Endothelial cell of umbilical vein (primary cell): ENCODE measurements at regions not wholly inside any gene's neighbourhood (a gene's known extent, or its start where the extent isn't known, plus 50 kb on each side); places are given as distances from the start of the nearest gene placed in this dataset.

Experiments used
- BruUV-seq: library from RNA; stranded (reverse); fragments of 400-500 nt; replicated peaks from 2 replicates; lab custom pipeline; 2021; lab: Mats Ljungman, UMichigan
- CTCF ChIA-PET: fragments of 300-600, 350-600 bp; sonication (Branson Sonifier 250); formaldehyde crosslinking; loops from one replicate; lab custom pipeline; 2021; ENCODE audit warnings: antibody characterized with exemption, inconsistent platforms; lab: Charles Lee
- POLR2A ChIA-PET: fragments of 300-600, 350-600 bp; sonication (Branson Sonifier 250); formaldehyde crosslinking; loops from one replicate; lab custom pipeline; 2021; ENCODE audit warnings: antibody characterized with exemption, inconsistent platforms; lab: Charles Lee
- DNase-seq: peaks from one replicate; pipeline ENCODE4 v3.0.0-alpha.2; 2011; ENCODE audit warnings: low read depth, low spot score
- FAIRE-seq: peaks from 2 replicates; lab custom pipeline; 2011; peaks lifted over from hg19 to GRCh38; lab: Jason Lieb, UNC
- H2AFZ ChIP-seq: 2 replicates; pipeline ENCODE4 v1.6.0; 2012; ENCODE audit warnings: low read depth, low read length, control low read depth, inconsistent platforms
- H3K27ac ChIP-seq: 2 replicates; pipeline ENCODE4 v1.5.1; 2011; ENCODE audit warnings: low read depth, mild to moderate bottlenecking, control low read depth, low read length, moderate library complexity; ENCODE audit not compliant: insufficient read depth
- H3K27me3 ChIP-seq, 2 experiments: 2 replicates each; pipeline versions ENCODE4 v1.6.0 to v1.6.1; 2011; ENCODE audit warnings: low read length in 2 of 2, mixed read lengths in 1 of 2; ENCODE audit not compliant: control insufficient read depth in 2 of 2, insufficient read depth in 2 of 2
- H3K36me3 ChIP-seq, 2 experiments: 2 replicates in 1 of 2; 3 replicates in 1 of 2; pipeline ENCODE4 v1.5.1; 2011; ENCODE audit warnings: low read length in 2 of 2, mild to moderate bottlenecking in 1 of 2, moderate library complexity in 1 of 2; ENCODE audit not compliant: control insufficient read depth in 2 of 2, insufficient read depth in 2 of 2; ENCODE audit errors: extremely low read depth in 1 of 2
- H3K4me1 ChIP-seq: 3 replicates; pipeline ENCODE4 v1.5.1; 2011; ENCODE audit warnings: mild to moderate bottlenecking, low read length; ENCODE audit not compliant: control insufficient read depth, insufficient read depth; ENCODE audit errors: extremely low read depth
- H3K4me2 ChIP-seq: 2 replicates; pipeline ENCODE4 v1.6.1; 2011; ENCODE audit warnings: low read length, control low read depth, mixed read lengths; ENCODE audit not compliant: insufficient read depth
- H3K4me3 ChIP-seq, 3 experiments: fragments of 200-600 bp in 1 of 3; sonication (generic), shearing (Covaris generic) in 1 of 3; replicated peaks in 1 of 3; 2 replicates each; pipeline ENCODE4 v1.5.1; 2011 to 2016; ENCODE audit warnings: control low read depth in 3 of 3, low read length in 3 of 3, mild to moderate bottlenecking in 2 of 3, inconsistent platforms in 1 of 3, low read depth in 1 of 3, moderate library complexity in 1 of 3; ENCODE audit not compliant: insufficient read depth in 1 of 3
- H3K79me2 ChIP-seq: 2 replicates; pipeline ENCODE4 v1.6.0; 2012; ENCODE audit warnings: low read length, inconsistent platforms; ENCODE audit not compliant: control insufficient read depth, insufficient read depth
- H3K9ac ChIP-seq: replicated peaks from 2 replicates; pipeline ENCODE3; 2011; ENCODE audit warnings: low read length, control low read depth; ENCODE audit not compliant: insufficient read depth; ENCODE audit errors: extremely low read depth
- H3K9me1 ChIP-seq: replicated peaks from 3 replicates; pipeline ENCODE4 v1.6.0; 2011; ENCODE audit warnings: mild to moderate bottlenecking, low read length; ENCODE audit not compliant: control insufficient read depth, insufficient read depth; ENCODE audit errors: extremely low read depth
- H3K9me3 ChIP-seq: replicated peaks from 2 replicates; pipeline ENCODE4 v1.5.1; 2012; ENCODE audit warnings: low read length, inconsistent platforms; ENCODE audit not compliant: control insufficient read depth, insufficient read depth
- H4K20me1 ChIP-seq: replicated peaks from 2 replicates; pipeline ENCODE3; 2011; ENCODE audit warnings: mild to moderate bottlenecking, low read length; ENCODE audit not compliant: control insufficient read depth, insufficient read depth; ENCODE audit errors: extremely low read depth
- CTCF ChIP-seq, 2 donors: IDR thresholded peaks; 1 replicate in 1 of 2; 2 replicates in 1 of 2; pipeline ENCODE4 v1.5.1; 2011; ENCODE audit warnings: low read length in 2 of 2, mild to moderate bottlenecking in 2 of 2, moderate library complexity in 2 of 2, control low read depth in 1 of 2, inconsistent platforms in 1 of 2, low read depth in 1 of 2; ENCODE audit not compliant: insufficient read depth in 1 of 2; ENCODE audit errors: extremely low read depth in 1 of 2
- EZH2 ChIP-seq: IDR thresholded peaks from 2 replicates; pipeline ENCODE4 v1.6.1; 2012; ENCODE audit warnings: borderline replicate concordance, low read depth, mild to moderate bottlenecking, moderate library complexity, low read length, inconsistent platforms; ENCODE audit not compliant: severe bottlenecking
- FOS ChIP-seq: IDR thresholded peaks from 2 replicates; pipeline ENCODE4 v1.6.1; 2011; ENCODE audit warnings: mild to moderate bottlenecking, low read length, moderate library complexity, borderline replicate concordance; ENCODE audit not compliant: insufficient read depth
- GATA2 ChIP-seq: IDR thresholded peaks from 2 replicates; pipeline ENCODE4 v1.7.0; 2011; ENCODE audit warnings: low read depth, mild to moderate bottlenecking, moderate library complexity, mixed read lengths, low read length; ENCODE audit not compliant: insufficient read length, insufficient read depth
- JUN ChIP-seq: IDR thresholded peaks from 2 replicates; pipeline ENCODE4 v1.6.1; 2011; ENCODE audit warnings: borderline replicate concordance, low read depth; ENCODE audit not compliant: insufficient read length, insufficient read depth
- MAX ChIP-seq: IDR thresholded peaks from 2 replicates; pipeline ENCODE4 v1.6.1; 2011; ENCODE audit not compliant: insufficient read depth, insufficient read length
- MYC ChIP-seq: IDR thresholded peaks from one replicate; pipeline ENCODE4 v1.6.1; 2011; ENCODE audit warnings: mild to moderate bottlenecking, low read depth, low read length
- POLR2A ChIP-seq: IDR thresholded peaks from 2 replicates; pipeline ENCODE4 v1.6.1; 2012; ENCODE audit warnings: low read depth, mild to moderate bottlenecking, control low read depth, low read length
- POLR2AphosphoS5 ChIP-seq: IDR thresholded peaks from 2 replicates; pipeline ENCODE4 v1.6.1; 2012; ENCODE audit warnings: low read depth, mild to moderate bottlenecking, control low read depth, low read length, moderate library complexity; ENCODE audit not compliant: insufficient read depth
- dilution Hi-C: fragments of 300-500 bp; cut with MboI; formaldehyde crosslinking; loops from one replicate; pipeline ENCODE4 v1.15.0; 2019; ENCODE audit warnings: low sequenced_read_pairs; ENCODE audit not compliant: extremely low pct_ligation_motif_present
- intact Hi-C: fragments of 100-400 bp; cut with micrococcal nuclease; formaldehyde crosslinking; loops from one replicate; pipeline ENCODE4 v1.10.0; 2022

DNA sequence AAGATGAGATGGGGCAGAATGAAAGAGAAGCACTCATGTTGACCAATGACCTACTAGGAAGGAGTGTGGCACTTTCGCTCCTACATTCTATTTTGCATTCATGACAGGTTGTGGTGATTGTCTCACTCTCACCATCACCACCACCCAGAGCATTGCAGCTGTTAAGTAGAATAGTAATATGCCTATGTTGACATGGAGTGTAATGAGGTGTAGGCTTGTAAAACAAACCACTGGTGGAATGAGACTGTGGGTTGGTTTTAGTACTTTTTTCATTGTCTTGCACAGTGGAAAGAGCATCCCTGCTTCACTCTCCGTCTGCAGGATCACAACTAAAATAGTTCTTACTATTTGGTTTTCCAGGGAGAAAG is 516.7 kb downstream of the NTRK2 start:
- Histone ChIP-seq H3K4me3 (no peak overlapping the region), H3K79me2 (no peaks in the 10 kb centered on the region), H4K20me1 (no peaks in the 10 kb centered on the region), H3K27ac (no peak overlapping the region), H3K9me1 (no peaks in the 10 kb centered on the region), H3K36me3 (no peaks in the 10 kb centered on the region), H3K4me2 (no peak overlapping the region), H3K9me3 (no peaks in the 10 kb centered on the region), H3K4me1 (no peaks in the 10 kb centered on the region), H3K27me3 (peaks cover 0 to 4% of the 10 kb centered on the region in 2 experiments), H2AFZ (no peak overlapping the region), H3K9ac (no peak overlapping the region)
- intact Hi-C loops: no loop called here
- ChIA-PET CTCF (no interaction called here), POLR2A (no interaction called here)
- no TSS peak for BruUV-seq
- dilution Hi-C loops: no loop called here
- DNase-seq (no peak), FAIRE-seq (no peak)
- TF ChIP-seq FOS: no peak
- TF ChIP-seq JUN: no peak
- no peak for TF ChIP-seq MYC
- no peak for TF ChIP-seq POLR2A
- no peak for TF ChIP-seq POLR2AphosphoS5
- TF ChIP-seq CTCF (IDR thresholded peaks at IDR 0.05; ENCODE audit: extremely low read depth in 1 of 2, insufficient read depth in 1 of 2, low read depth in 1 of 2, low read length in 2 of 2): no peak
- no peak for TF ChIP-seq MAX
- TF ChIP-seq EZH2: no peak
- no peak for TF ChIP-seq GATA2
